ENCODE measurements at regions not wholly inside any gene's neighbourhood (a gene's known extent, or its start where the extent isn't known, plus 50 kb on each side); places are given as distances from the start of the nearest gene placed in this dataset.

DNA sequence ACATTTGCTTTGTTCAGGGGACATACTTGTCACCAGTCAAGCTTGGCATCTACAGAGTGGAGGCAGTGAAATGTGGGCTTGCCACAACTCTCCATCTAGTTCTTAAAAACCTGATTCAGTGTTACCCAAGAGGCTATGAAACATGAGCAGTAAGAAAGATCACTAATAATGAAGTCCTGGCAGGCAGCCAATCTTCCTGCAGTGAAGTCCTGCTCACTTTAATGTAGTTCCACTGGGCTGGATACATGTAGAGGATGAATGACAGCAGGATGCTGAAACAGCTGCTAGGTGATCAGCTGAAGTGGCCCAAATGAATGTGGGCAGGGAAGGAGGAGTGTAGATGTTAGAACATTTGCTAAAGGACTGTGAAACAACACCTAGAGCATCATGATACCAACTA is 1213.1 kb downstream of the OLFM4 start:
- no peak overlapping the region for H3K9ac ChIP-seq (ENCODE audit: low read depth in 1 of 2, low read length in 2 of 2)
- DNase-seq (ENCODE audit: low spot score): no peak
- no peaks in the 10 kb centered on the region for H3K27me3 ChIP-seq (ENCODE audit: control insufficient read depth in 4 of 4, insufficient read depth in 4 of 4, low read length in 3 of 4)
- no peaks in the 10 kb centered on the region for H3K9me3 ChIP-seq (ENCODE audit: control insufficient read depth in 4 of 4, low read length in 3 of 4)
- no peak for TF ChIP-seq FOXA2 (IDR thresholded peaks at IDR 0.05)
- no peak overlapping the region for H3K4me3 ChIP-seq (ENCODE audit: low read depth in 1 of 3, low read length in 3 of 3)
- H3K36me3 ChIP-seq (ENCODE audit: control insufficient read depth in 4 of 4, insufficient read depth in 3 of 4, low read depth in 1 of 4, low read length in 3 of 4): no peaks in the 10 kb centered on the region
- no peaks in the 10 kb centered on the region for H3K4me1 ChIP-seq (ENCODE audit: control insufficient read depth in 4 of 4, insufficient read depth in 4 of 4, low read length in 3 of 4)
- no peak overlapping the region for H3K27ac ChIP-seq (ENCODE audit: low read depth in 1 of 2, low read length in 2 of 2)

DNA sequence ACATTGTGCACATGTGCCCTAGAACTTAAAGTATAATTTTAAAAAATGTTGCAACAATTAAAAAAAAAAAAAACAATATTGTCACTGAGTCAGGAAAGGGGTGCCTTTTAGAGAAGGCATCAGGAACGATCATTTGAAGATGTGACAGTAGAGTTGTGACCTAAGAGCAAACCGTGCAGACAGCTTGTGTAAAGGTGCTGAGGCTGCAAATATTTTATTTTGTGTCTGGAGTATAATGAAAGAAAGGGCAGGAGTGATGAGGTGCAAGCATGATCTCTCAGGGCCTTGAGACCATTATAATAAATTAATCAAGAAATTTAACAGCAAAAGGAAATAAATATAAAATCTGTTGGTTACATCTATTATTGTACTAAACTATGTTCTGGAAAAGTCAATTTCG is 1219.7 kb downstream of the OLFM4 start:
- H3K27me3 ChIP-seq (ENCODE audit: control insufficient read depth in 4 of 4, insufficient read depth in 4 of 4, low read length in 3 of 4): no peaks in the 10 kb centered on the region
- DNase-seq (ENCODE audit: low spot score): no peak
- 55% methylated on average over 3 of the region's 3 CpGs for WGBS
- H3K9me3 ChIP-seq (ENCODE audit: control insufficient read depth in 4 of 4, low read length in 3 of 4): peaks cover 0 to 2% (median 0%) of the 10 kb centered on the region in 4 donors
- H3K4me1 ChIP-seq (ENCODE audit: control insufficient read depth in 4 of 4, insufficient read depth in 4 of 4, low read length in 3 of 4): no peaks in the 10 kb centered on the region
- TF ChIP-seq TAF1 (conservative IDR thresholded peaks at IDR 0.05): no peak
- no peak for TF ChIP-seq FOXA1 (IDR thresholded peaks at IDR 0.05)
- no peak for TF ChIP-seq YY1 (IDR thresholded peaks at IDR 0.05)
- TF ChIP-seq, protein P1, sequence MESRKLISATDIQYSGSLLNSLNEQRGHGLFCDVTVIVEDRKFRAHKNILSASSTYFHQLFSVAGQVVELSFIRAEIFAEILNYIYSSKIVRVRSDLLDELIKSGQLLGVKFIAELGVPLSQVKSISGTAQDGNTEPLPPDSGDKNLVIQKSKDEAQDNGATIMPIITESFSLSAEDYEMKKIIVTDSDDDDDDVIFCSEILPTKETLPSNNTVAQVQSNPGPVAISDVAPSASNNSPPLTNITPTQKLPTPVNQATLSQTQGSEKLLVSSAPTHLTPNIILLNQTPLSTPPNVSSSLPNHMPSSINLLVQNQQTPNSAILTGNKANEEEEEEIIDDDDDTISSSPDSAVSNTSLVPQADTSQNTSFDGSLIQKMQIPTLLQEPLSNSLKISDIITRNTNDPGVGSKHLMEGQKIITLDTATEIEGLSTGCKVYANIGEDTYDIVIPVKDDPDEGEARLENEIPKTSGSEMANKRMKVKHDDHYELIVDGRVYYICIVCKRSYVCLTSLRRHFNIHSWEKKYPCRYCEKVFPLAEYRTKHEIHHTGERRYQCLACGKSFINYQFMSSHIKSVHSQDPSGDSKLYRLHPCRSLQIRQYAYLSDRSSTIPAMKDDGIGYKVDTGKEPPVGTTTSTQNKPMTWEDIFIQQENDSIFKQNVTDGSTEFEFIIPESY (IDR thresholded peaks at IDR 0.05): no peak
- TF ChIP-seq FOXA2 (IDR thresholded peaks at IDR 0.05): no peak
- no peak for TF ChIP-seq JUND (IDR thresholded peaks at IDR 0.05)
- no peak for TF ChIP-seq SP1 (IDR thresholded peaks at IDR 0.05)
- no peak overlapping the region for H3K27ac ChIP-seq (ENCODE audit: low read depth in 1 of 2, low read length in 2 of 2)
- no peak overlapping the region for H3K4me3 ChIP-seq (ENCODE audit: low read depth in 1 of 3, low read length in 3 of 3)
- no peaks in the 10 kb centered on the region for H3K36me3 ChIP-seq (ENCODE audit: control insufficient read depth in 4 of 4, insufficient read depth in 3 of 4, low read depth in 1 of 4, low read length in 3 of 4)
- H3K9ac ChIP-seq (ENCODE audit: low read depth in 1 of 2, low read length in 2 of 2): no peak overlapping the region

DNA sequence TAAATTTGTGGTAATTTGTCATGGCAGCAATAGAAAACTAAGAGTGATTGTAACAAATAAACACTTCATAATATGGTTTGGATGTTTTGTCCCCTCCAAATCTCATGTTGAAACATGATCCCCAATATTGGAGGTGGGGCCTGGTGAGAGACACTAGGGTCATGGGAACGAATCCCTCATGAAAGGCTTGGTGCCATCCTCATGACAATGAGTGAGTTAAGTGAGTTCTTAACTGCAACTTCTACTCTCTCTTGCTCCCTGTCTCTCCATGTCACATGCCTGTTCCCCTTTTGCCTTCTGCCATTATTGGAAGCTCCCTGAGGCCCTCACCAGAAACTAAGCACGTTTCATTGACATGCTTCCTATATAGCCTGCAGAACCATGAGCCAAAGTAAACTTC is 1233.2 kb downstream of the OLFM4 start:
- H3K4me3 ChIP-seq (ENCODE audit: low read depth in 1 of 3, low read length in 3 of 3): no peak overlapping the region
- H3K36me3 ChIP-seq (ENCODE audit: control insufficient read depth in 4 of 4, insufficient read depth in 3 of 4, low read depth in 1 of 4, low read length in 3 of 4): no peaks in the 10 kb centered on the region
- no peaks in the 10 kb centered on the region for H3K4me1 ChIP-seq (ENCODE audit: control insufficient read depth in 4 of 4, insufficient read depth in 4 of 4, low read length in 3 of 4)
- H3K27me3 ChIP-seq (ENCODE audit: control insufficient read depth in 4 of 4, insufficient read depth in 4 of 4, low read length in 3 of 4): no peaks in the 10 kb centered on the region
- peaks cover 0 to 5% (median 0%) of the 10 kb centered on the region in 4 donors for H3K9me3 ChIP-seq (ENCODE audit: control insufficient read depth in 4 of 4, low read length in 3 of 4)
- TF ChIP-seq GABPA (IDR thresholded peaks at IDR 0.05 in 1 of 2, conservative IDR thresholded peaks at IDR 0.05 in 1 of 2) (no peak), EGR1 (IDR thresholded peaks at IDR 0.05; ENCODE audit: low read depth in 2 of 2) (no peak)
- TF ChIP-seq, protein P1 (IDR thresholded peaks at IDR 0.05): no peak
- DNase-seq (ENCODE audit: low spot score): no peak
- H3K27ac ChIP-seq (ENCODE audit: low read depth in 1 of 2, low read length in 2 of 2): no peak overlapping the region
- 64% methylated on average over 2 of the region's 2 CpGs for WGBS
- no peak overlapping the region for H3K9ac ChIP-seq (ENCODE audit: low read depth in 1 of 2, low read length in 2 of 2)

DNA sequence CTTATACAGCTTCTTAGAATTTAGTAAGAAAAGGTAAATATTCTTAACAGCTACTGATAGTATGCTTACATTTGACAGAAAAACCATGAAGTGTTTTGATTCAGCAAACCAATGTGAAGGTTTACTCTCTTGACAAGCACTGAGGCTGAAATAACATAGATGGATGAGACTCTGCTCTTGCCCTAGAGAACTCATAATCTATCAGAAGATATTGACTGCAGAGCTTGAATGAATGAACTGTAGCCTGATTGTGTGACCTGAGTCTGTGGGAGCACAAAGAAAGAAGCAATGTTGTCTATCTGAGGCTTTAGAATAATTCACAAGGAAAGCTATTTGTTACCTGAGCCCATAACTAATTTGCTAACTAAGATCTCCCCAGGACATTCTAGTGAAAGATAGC is 1235.3 kb downstream of the OLFM4 start:
- Histone ChIP-seq H3K27ac (ENCODE audit: low read depth in 1 of 2, low read length in 2 of 2) (no peak overlapping the region), H3K27me3 (ENCODE audit: control insufficient read depth in 4 of 4, insufficient read depth in 4 of 4, low read length in 3 of 4) (no peaks in the 10 kb centered on the region), H3K9me3 (ENCODE audit: control insufficient read depth in 4 of 4, low read length in 3 of 4) (peaks cover 0 to 5% (median 0%) of the 10 kb centered on the region in 4 donors), H3K4me3 (ENCODE audit: low read depth in 1 of 3, low read length in 3 of 3) (no peak overlapping the region), H3K9ac (ENCODE audit: low read depth in 1 of 2, low read length in 2 of 2) (no peak overlapping the region), H3K4me1 (ENCODE audit: control insufficient read depth in 4 of 4, insufficient read depth in 4 of 4, low read length in 3 of 4) (no peaks in the 10 kb centered on the region), H3K36me3 (ENCODE audit: control insufficient read depth in 4 of 4, insufficient read depth in 3 of 4, low read depth in 1 of 4, low read length in 3 of 4) (no peaks in the 10 kb centered on the region)
- DNase-seq (ENCODE audit: low spot score): no peak
- TF ChIP-seq HNF4A (conservative IDR thresholded peaks at IDR 0.05) (no peak), NR2F2 (IDR thresholded peaks at IDR 0.05) (no peak), RAD21 (IDR thresholded peaks at IDR 0.05) (no peak), SP1 (IDR thresholded peaks at IDR 0.05) (no peak), EGR1 (IDR thresholded peaks at IDR 0.05; ENCODE audit: low read depth in 2 of 2) (no peak), JUND (IDR thresholded peaks at IDR 0.05) (no peak)
- TF ChIP-seq, protein P2, sequence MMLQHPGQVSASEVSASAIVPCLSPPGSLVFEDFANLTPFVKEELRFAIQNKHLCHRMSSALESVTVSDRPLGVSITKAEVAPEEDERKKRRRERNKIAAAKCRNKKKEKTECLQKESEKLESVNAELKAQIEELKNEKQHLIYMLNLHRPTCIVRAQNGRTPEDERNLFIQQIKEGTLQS (IDR thresholded peaks at IDR 0.05): no peak
- TF ChIP-seq, protein P3, sequence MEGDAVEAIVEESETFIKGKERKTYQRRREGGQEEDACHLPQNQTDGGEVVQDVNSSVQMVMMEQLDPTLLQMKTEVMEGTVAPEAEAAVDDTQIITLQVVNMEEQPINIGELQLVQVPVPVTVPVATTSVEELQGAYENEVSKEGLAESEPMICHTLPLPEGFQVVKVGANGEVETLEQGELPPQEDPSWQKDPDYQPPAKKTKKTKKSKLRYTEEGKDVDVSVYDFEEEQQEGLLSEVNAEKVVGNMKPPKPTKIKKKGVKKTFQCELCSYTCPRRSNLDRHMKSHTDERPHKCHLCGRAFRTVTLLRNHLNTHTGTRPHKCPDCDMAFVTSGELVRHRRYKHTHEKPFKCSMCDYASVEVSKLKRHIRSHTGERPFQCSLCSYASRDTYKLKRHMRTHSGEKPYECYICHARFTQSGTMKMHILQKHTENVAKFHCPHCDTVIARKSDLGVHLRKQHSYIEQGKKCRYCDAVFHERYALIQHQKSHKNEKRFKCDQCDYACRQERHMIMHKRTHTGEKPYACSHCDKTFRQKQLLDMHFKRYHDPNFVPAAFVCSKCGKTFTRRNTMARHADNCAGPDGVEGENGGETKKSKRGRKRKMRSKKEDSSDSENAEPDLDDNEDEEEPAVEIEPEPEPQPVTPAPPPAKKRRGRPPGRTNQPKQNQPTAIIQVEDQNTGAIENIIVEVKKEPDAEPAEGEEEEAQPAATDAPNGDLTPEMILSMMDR (IDR thresholded peaks at IDR 0.05; ENCODE audit: low read depth, low read length, missing input control): no peak
- TF ChIP-seq, protein P1 (IDR thresholded peaks at IDR 0.05): no peak
